NCI-H146 treated with DMSO at 0.1 percent for 48 hours (cell line): ENCODE measurements at regions not wholly inside any gene's neighbourhood (a gene's known extent, or its start where the extent isn't known, plus 50 kb on each side); places are given as distances from the start of the nearest gene placed in this dataset.

ENCODE experiments used
- DNase-seq: peaks from one replicate; lab custom pipeline; 2025; ENCODE audit not compliant: unreplicated experiment; lab: John Stamatoyannopoulos, UW

DNA sequence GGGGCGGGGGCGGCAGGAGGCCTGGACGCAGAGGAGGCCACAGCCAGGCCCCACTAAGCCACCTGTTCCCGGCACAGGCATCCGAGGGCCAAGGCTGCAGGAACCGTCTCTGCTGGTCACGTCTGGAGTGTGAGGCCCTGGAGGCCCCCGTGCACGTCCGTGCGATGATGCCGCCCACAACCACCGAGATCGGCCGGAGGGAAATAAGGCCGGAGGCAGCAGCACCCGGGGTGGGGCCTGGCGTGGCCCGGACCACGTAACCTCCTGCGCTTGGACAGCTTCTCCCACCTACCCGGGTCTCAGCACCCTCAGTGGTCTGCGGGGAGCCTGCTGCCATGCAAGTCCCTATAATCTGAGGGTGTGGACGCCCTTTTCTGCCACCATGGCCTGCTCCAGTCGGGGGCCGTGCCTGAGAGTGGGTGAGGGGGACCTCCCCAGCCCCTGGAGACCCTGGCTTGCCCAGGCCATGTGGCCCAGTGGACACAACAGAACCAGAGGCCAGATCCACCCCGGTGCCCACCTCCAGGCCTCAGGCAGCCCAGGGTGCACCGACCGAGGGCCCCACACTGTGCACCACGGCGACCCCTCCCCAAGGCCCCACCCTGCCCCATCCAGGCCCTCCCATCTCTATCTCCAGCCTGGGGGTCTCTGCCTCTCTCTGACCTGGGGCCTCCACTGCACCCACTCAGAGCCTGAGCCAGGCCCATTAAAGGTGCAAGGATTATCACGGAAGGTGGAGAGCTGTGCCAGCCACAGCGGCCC lies 83.1 kb downstream of the PDGFA start:
- DNase-seq, result no peak

DNA sequence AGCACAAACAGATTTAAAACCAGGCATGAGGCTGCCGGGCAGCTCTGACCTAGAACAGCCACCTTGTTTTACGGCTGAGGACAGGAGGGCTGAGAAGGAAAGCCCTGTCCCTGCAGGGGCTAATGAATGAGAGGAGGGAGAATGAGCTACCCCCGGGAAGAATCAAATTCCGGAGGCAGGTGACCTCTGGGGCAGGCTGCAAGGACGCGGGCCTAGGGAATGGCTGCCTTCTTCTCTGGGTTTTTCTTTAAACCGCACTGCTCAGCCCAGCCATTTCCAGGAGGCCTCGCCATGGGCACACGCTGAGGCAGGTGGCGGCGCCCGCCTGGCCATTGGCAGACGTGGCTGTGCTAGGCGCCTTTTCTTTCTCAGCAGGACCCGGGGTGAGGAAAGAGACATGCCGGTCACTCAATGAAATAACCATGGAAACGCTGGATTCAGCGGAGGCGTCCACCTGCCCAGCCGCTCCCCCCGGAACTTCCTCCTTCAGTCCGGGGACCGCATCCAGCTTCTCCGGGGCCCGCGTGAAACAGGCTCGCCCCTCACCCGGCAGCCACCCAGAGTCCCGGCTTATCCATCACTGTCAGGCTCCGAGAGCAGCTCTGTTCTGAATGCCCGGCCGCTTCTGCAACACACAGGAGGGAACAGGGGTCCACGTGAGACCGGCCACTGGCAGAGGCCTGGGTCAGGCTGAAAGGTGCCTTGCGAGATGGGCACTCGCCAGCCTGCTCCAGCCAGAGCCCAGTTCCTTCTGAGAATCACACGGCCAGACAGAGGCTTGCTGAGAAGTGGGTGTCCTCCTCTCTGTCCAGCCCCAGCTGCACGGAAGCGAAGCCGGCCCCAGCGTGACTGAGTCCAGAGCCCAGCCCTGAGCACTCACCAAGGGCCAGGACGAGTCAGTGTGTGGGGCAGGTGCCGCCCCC lies 82.1 kb downstream of the PDGFA start:
- no peak for DNase-seq

DNA sequence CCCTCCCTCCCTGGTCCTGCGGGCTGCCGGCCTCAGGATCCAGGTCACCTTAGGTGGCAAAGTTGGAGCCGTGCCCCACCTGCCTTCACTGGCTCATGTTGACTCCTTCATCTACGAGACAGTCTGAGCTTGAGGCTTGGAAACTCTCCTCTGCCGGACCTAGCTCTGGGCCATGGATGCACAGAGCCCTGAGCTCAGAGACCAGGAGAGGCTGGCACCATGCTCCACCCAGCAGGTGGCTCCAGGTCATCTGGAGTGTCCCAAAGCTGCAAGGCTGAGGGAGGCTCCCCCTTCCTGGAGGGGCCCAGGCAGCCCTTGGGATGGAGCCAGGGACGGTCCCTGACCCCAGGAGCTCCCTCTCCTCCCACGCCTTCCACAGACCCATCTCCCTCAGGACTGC lies 81.3 kb downstream of the PDGFA start:
- no peak for DNase-seq

DNA sequence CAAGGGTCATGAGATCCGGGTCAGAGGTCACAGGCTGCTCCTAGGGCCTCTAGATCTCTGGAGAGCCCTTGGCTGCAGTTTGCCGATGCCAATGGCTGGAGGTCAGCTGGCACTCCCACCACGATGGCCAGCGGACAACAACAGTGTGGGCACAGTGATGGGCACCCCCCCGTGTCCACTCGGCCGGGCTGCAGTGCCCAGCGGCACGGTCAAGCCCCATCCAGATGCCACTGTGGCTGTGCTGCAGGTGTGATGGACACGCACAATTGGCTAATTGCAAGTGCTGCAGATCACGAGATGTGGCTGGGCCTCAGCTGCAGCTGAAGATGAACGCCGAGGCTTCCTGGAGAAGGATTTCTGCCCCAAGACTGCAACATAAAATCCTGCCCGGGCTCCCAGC lies 80.7 kb downstream of the PDGFA start:
- DNase-seq, result no peak

GRCh38 chr7:440059-440749 lies 79.4 kb downstream of the PDGFA start:
- no peak for DNase-seq

DNA sequence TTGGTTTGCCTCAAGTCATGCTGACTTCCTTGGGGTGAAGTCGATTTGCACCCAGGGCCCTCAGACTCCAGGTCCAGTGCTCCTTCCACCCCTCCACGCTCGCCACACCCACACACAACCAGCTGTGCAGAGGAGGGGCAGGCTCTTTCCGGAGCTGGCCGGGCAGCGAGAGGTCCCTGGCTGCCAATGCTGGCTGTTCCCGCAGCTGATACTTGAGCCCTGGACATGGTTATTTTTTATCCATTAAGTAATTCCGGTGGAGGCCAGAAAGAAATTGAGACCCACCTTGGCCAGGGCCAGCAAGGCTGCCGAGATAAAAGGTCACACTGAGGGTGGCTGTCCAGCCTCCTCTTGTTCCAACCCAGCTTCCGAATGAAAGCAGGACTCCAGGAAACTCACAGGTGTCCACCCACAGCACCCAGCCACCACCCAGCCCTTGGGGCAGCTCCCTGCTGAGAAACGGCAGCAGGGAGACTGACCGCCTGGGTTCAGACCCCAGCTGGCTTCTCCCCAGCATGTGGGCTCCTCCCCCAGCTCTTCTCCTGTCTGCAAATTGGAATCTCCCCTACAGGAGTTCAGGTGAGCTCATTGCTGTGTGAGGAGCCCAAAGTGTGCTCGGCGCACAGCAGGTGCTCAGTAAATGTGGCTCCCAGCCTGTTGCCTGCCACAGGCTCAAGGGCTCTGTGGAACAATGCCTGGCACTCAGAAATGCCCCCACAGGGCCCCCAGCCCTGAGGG lies 77.8 kb downstream of the PDGFA start:
- no peak for DNase-seq

DNA sequence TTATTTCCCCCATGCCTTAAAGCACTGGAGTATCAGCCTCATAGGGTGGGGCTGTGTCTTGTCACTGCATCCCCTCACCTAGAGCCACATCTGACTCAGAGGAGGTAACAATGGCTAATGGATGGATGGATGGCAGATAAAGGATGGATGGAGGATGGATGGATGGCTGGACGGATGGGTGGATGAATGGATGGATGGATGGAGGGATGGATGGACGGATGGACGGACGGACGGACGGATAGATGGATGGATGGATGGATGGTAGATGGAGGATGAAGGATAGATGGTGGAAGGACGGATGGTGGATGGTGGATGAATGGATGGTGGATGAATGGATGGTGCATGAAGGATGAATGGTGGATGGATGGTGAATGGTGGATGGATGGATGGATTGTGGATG lies 77.2 kb downstream of the PDGFA start:
- no peak for DNase-seq

GRCh38 chr7:443279-443833 lies 76.3 kb downstream of the PDGFA start:
- DNase-seq, result no peak

DNA sequence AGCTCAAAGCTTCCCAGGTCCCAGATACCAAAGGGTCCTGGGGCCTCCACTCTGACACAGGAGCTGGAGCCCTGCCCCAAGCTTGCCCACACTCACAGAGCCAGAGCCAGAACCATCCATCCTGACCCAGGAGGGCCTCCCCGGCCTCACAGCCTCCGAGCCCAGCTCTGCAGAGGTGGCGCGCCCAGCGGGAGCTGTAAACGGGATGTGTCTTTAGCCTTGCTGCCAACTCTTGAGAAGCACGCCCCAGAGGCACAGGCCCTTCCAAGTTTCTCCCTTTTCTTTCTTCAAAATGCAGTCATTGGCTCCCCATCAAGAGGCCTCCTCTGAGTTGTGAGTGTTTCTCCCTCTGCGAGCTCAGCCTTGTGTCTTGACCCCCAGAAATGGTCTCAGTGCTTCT lies 75.0 kb downstream of the PDGFA start:
- no peak for DNase-seq

- DNase-seq, result no peak
Observed at GRCh38 chr7:445020-445419, 74.6 kb downstream of the PDGFA start.

DNA sequence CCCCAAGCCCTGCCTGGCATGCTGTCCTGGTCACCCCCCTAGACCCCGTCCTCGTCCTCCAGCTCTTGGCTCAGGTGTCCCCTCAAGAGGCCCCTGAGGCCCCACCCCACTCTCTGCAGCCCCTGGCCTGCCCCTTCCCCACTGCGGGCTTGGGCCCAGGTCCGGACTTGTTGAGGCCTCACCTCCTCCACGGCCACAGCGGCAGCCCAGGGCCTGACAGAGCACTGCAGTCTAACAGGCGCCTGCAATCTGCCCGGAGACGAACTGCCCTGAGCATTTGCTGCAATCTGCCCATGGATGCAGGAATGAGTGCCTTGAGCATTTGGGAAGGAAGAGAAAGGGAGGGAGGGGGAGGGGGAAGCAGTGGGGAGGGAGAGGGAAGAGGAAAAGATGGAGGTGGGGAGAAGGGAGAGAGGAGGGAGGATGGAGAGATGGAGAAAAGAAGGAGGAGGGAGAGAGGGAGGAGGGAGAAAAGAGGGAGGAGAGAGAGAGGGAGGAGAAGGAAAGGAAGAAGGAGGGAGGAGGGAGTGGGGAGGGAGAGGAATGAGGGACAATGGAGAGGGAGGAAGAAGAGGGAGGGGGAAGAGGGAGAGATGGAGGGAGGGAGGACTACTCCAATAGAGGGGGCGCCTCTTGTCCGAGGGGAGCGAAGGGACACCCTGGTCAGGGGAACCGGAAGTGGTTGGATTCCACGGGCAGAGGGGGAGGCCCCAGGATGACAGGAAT lies 73.9 kb downstream of the PDGFA start:
- no peak for DNase-seq

DNA sequence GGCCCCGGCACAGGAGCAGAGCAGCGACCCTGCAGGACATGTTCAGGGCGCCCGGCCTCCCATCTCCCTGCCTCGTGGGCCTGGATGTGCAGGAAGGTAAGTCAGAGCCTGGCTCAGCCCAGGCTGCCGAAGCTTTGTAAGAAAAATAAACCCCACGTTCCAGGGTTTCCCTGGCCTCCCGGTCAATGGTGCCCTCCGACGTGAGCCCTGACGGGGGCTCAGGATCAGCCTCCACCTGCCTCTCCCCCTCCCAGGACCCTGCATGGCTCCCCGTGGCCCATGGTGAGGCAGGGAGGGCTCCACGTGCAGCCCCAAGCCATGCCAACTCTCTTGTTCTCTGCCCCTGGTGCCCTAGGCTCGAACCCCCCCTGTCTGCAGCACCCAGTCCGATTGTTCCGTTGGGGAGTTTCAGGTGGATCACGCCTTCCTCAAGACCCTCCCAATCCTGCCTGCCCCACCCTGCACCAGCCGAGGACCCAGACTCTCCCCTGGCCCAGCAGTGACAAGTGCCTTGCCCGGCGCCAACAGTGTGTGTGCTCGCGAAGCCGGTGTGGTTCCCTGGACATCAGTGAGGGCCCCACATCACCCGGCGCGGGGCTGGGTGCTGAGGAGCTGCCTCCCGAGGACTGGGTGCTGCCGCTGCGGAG lies 73.2 kb downstream of the PDGFA start:
- no peak for DNase-seq
